ENCODE measurements at regions not wholly inside any gene's neighbourhood (a gene's known extent, or its start where the extent isn't known, plus 50 kb on each side); places are given as distances from the start of the nearest gene placed in this dataset.
"Not testable (repeated sequence)": the region's sequence is repeated elsewhere in the genome, so short reads cannot be mapped to it uniquely, and the experiment has no call there.

DNA sequence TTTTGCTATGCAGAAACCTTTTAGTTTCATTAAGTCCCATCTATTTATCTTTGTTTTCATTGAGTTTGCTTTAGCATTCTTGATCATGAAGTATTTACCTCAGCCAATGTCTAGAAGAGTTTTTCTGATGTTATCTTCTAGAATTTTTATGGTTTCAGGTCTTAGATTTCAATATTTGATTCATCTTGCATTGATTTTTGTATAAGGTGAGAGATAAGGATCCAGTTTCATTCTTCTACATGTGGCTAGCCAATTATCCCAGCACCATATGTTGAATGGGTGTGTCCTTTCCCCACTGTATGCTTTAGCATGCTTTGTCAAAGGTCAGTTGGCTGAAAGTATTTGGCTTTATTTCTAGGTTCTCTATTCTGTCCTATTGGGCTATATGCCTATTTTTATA is 395.2 kb downstream of the HGF start:
- H3K9me3 Mint-ChIP-seq; H3K4me3 Mint-ChIP-seq; H3K36me3 ChIP-seq (ENCODE audit: control insufficient read depth, insufficient read depth, low read length); H3K27ac ChIP-seq (ENCODE audit: insufficient read depth, low read length, poor library complexity, severe bottlenecking); H3K4me1 ChIP-seq (ENCODE audit: control insufficient read depth, insufficient read depth, low read length, poor library complexity, severe bottlenecking); DNase-seq; H3K36me3 Mint-ChIP-seq; ATAC-seq (ENCODE audit: low read depth in 2 of 2); H3K4me1 Mint-ChIP-seq; H3K27ac Mint-ChIP-seq; H3K27me3 ChIP-seq (ENCODE audit: control insufficient read depth, insufficient read depth, low read length); H3K27me3 Mint-ChIP-seq; H3K4me3 ChIP-seq (ENCODE audit: low read depth, low read length); H3K9me3 ChIP-seq (ENCODE audit: control insufficient read depth in 2 of 2, low read length in 2 of 2): not testable (repeated sequence)

DNA sequence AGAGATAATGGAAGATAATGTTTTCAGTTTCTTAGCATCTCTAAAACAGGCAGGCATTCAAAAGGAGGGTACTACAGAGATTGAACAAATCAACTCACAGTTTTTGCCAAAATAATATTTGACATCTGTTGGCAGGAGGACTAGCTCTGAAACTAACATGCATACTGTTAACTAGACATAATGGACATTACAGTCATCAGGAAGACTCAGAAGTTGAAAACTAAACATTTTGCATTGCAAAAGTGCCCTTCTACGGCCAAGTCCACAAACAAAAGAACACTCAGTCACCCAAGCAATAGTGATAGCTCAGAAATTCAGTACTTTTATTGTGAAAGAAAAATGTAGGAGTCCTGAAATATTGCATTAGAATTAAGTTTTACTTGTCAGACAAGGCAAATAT is 399.0 kb downstream of the HGF start:
- Histone ChIP-seq H3K36me3 (ENCODE audit: control insufficient read depth, insufficient read depth, low read length) (no peaks in the 10 kb centered on the region), H3K27me3 (ENCODE audit: control insufficient read depth, insufficient read depth, low read length) (no peaks in the 10 kb centered on the region), H3K27ac (ENCODE audit: insufficient read depth, low read length, poor library complexity, severe bottlenecking) (no peak overlapping the region), H3K9me3 (ENCODE audit: control insufficient read depth in 2 of 2, low read length in 2 of 2) (no peaks in the 10 kb centered on the region), H3K4me3 (ENCODE audit: low read depth, low read length) (no peak overlapping the region), H3K4me1 (ENCODE audit: control insufficient read depth, insufficient read depth, low read length, poor library complexity, severe bottlenecking) (no peaks in the 10 kb centered on the region)
- ATAC-seq (ENCODE audit: low read depth in 2 of 2) (no peak), DNase-seq (no peak)
- no peaks in the 10 kb centered on the region for H3K36me3 Mint-ChIP-seq
- H3K27me3 Mint-ChIP-seq, result no peaks in the 10 kb centered on the region
- no peaks in the 10 kb centered on the region for H3K4me1 Mint-ChIP-seq
- H3K9me3 Mint-ChIP-seq, result peaks cover 0 to 8% (median 5%) of the 10 kb centered on the region in 7 donors
- H3K27ac Mint-ChIP-seq, result no peak overlapping the region
- H3K4me3 Mint-ChIP-seq, result no peak overlapping the region

DNA sequence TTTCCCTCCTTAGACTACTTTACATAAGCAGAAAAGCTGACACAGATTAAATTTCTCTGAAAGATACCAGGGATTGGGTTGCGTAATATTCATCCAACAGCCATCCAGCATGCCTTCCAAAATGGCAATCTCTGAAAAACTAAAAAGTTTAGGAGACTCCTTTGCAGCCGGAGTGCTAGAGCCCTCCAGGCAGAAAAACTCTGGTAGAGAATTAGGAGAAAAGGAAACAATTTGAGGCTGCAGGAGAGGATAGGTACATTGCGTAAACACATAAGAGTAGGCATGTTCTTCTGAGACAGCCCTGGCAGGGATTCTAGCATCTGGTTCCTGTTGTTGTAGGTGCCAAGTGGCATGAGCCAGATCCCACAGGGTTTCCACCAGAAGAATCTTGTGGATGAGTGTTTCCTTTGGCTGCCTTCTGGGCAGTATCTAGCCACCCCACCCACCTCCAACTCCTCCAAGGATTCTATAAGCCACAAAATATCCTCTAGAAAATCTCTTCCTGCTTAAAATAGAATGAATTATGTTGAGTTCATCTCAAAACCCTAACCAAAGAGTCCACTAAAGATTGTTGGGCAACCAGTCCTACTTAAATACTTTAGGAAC is 402.4 kb downstream of the HGF start:
- DNase-seq (no peak), ATAC-seq (ENCODE audit: low read depth in 2 of 2) (no peak)
- H3K27ac ChIP-seq (ENCODE audit: insufficient read depth, low read length, poor library complexity, severe bottlenecking), result no peak overlapping the region
- no peaks in the 10 kb centered on the region for H3K27me3 Mint-ChIP-seq
- H3K27ac Mint-ChIP-seq, result no peak overlapping the region
- H3K4me1 ChIP-seq (ENCODE audit: control insufficient read depth, insufficient read depth, low read length, poor library complexity, severe bottlenecking), result no peaks in the 10 kb centered on the region
- no peaks in the 10 kb centered on the region for H3K36me3 Mint-ChIP-seq
- no peaks in the 10 kb centered on the region for H3K4me1 Mint-ChIP-seq
- H3K4me3 Mint-ChIP-seq, result no peak overlapping the region
- no peaks in the 10 kb centered on the region for H3K36me3 ChIP-seq (ENCODE audit: control insufficient read depth, insufficient read depth, low read length)
- H3K9me3 Mint-ChIP-seq, result peaks cover 0 to 11% (median 3%) of the 10 kb centered on the region in 7 donors
- no peaks in the 10 kb centered on the region for H3K9me3 ChIP-seq (ENCODE audit: control insufficient read depth in 2 of 2, low read length in 2 of 2)
- H3K27me3 ChIP-seq (ENCODE audit: control insufficient read depth, insufficient read depth, low read length), result no peaks in the 10 kb centered on the region
- H3K4me3 ChIP-seq (ENCODE audit: low read depth, low read length), result no peak overlapping the region

DNA sequence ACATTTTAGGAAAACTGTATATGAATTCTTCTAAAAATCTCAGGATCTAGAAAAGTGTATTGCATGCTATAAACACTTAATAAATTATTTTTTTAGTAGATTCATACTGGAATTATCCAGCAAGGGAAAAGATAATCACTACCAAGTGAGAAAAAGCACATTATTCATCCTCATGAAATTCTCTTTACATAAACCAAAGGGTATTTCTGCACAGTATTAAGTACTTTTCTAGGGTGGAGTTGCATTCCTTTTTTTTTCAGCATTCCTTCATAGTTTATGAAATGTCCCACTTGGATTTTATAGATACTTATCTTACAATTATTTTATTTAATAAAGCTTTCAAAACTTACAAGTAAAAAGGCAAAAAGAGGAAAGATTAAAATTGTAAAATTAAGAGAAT is 403.3 kb downstream of the HGF start:
- Mint-ChIP-seq H3K27ac (no peak overlapping the region), H3K4me1 (no peaks in the 10 kb centered on the region), H3K4me3 (no peak overlapping the region), H3K36me3 (no peaks in the 10 kb centered on the region), H3K9me3 (peaks cover 0 to 14% (median 7%) of the 10 kb centered on the region in 7 donors), H3K27me3 (no peaks in the 10 kb centered on the region)
- ATAC-seq (ENCODE audit: low read depth in 2 of 2), result no peak
- H3K27me3 ChIP-seq (ENCODE audit: control insufficient read depth, insufficient read depth, low read length), result no peaks in the 10 kb centered on the region
- no peak for DNase-seq
- no peaks in the 10 kb centered on the region for H3K4me1 ChIP-seq (ENCODE audit: control insufficient read depth, insufficient read depth, low read length, poor library complexity, severe bottlenecking)
- no peak overlapping the region for H3K27ac ChIP-seq (ENCODE audit: insufficient read depth, low read length, poor library complexity, severe bottlenecking)
- H3K4me3 ChIP-seq (ENCODE audit: low read depth, low read length), result no peak overlapping the region
- no peaks in the 10 kb centered on the region for H3K36me3 ChIP-seq (ENCODE audit: control insufficient read depth, insufficient read depth, low read length)
- H3K9me3 ChIP-seq (ENCODE audit: control insufficient read depth in 2 of 2, low read length in 2 of 2), result peaks cover 0 to 2% of the 10 kb centered on the region in 2 experiments

DNA sequence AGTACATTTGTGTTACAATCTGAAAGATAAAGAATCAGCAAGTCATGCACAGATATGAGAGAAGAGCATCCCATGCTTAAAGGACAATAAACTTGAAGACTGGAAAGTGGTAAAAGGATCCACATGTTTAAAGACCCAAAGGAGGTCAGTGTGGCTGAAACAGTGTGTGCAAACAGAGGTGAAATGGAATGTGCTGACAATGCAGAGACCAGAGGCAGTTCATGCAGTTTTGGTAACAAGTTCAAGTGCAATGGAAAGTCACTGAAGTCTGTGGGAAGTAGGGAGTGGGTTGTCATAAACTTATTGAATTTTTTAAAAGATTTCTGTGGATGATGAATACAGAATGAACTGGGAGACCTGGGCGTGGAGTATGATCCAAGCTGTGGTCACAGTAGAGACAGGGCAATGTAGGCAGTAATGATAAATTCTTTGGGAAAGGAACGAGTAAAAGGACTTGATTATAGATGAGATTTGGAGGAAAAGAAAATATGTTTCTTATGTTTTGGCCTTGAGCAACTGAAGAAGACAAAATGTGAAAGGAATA is 408.0 kb downstream of the HGF start:
- Histone ChIP-seq H3K27ac (ENCODE audit: insufficient read depth, low read length, poor library complexity, severe bottlenecking) (no peak overlapping the region), H3K4me1 (ENCODE audit: control insufficient read depth, insufficient read depth, low read length, poor library complexity, severe bottlenecking) (no peaks in the 10 kb centered on the region), H3K27me3 (ENCODE audit: control insufficient read depth, insufficient read depth, low read length) (no peaks in the 10 kb centered on the region), H3K4me3 (ENCODE audit: low read depth, low read length) (no peak overlapping the region), H3K36me3 (ENCODE audit: control insufficient read depth, insufficient read depth, low read length) (no peaks in the 10 kb centered on the region), H3K9me3 (ENCODE audit: control insufficient read depth in 2 of 2, low read length in 2 of 2) (peaks cover 2 to 9% of the 10 kb centered on the region in 2 experiments)
- DNase-seq (no peak), ATAC-seq (ENCODE audit: low read depth in 2 of 2) (no peak)
- no peak overlapping the region for H3K27ac Mint-ChIP-seq
- peaks cover 0 to 28% (median 9%) of the 10 kb centered on the region in 7 donors for H3K9me3 Mint-ChIP-seq
- H3K27me3 Mint-ChIP-seq, result no peaks in the 10 kb centered on the region
- no peak overlapping the region for H3K4me3 Mint-ChIP-seq
- no peaks in the 10 kb centered on the region for H3K4me1 Mint-ChIP-seq
- no peaks in the 10 kb centered on the region for H3K36me3 Mint-ChIP-seq

DNA sequence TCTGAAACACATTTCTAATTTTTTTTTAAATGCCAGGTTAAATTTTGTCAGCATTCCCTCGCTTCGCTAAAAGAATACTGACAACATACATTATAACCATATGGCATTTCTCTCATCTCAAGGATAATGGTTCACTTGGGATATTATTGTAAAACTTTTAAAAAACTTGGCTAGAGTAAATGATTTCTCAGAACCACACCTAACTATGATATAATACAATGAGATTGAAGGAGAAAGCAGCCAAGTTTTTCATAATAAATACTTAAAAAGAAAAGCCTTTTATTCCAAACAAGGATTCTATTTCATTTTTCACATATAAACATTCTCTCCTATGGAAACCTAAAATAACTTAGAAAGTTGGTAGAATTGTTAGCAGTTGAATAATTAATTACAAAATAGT is 413.9 kb downstream of the HGF start:
- Histone ChIP-seq H3K27me3 (ENCODE audit: control insufficient read depth, insufficient read depth, low read length) (no peaks in the 10 kb centered on the region), H3K27ac (ENCODE audit: insufficient read depth, low read length, poor library complexity, severe bottlenecking) (no peak overlapping the region), H3K9me3 (ENCODE audit: control insufficient read depth in 2 of 2, low read length in 2 of 2) (peaks cover 0 to 9% of the 10 kb centered on the region in 2 experiments), H3K36me3 (ENCODE audit: control insufficient read depth, insufficient read depth, low read length) (no peaks in the 10 kb centered on the region), H3K4me3 (ENCODE audit: low read depth, low read length) (no peak overlapping the region), H3K4me1 (ENCODE audit: control insufficient read depth, insufficient read depth, low read length, poor library complexity, severe bottlenecking) (no peaks in the 10 kb centered on the region)
- no peaks in the 10 kb centered on the region for H3K36me3 Mint-ChIP-seq
- no peak overlapping the region for H3K27ac Mint-ChIP-seq
- H3K4me3 Mint-ChIP-seq, result no peak overlapping the region
- DNase-seq (no peak), ATAC-seq (ENCODE audit: low read depth in 2 of 2) (no peak)
- H3K27me3 Mint-ChIP-seq, result no peaks in the 10 kb centered on the region
- no peaks in the 10 kb centered on the region for H3K4me1 Mint-ChIP-seq
- peaks cover 0 to 21% (median 9%) of the 10 kb centered on the region in 7 donors for H3K9me3 Mint-ChIP-seq

DNA sequence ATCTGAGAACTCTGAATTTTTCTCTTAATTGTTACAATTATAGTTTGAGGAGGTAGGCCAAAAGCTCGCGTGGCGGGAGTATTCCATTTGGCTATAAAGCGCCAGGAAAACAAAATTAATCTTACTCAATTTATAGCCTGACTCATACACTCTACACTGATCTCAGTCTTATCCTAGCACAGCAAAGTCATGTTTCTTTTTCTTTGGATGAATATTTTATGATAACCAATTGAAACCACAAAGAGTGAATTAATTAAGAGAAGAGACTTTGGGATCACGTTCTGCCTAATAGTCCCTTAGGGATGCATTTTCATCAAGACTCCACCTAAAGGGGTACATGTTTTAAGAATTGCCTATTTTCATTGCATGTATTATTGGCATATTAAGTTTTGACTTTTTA is 420.8 kb downstream of the HGF start:
- no peak for ATAC-seq (ENCODE audit: low read depth in 2 of 2)
- no peaks in the 10 kb centered on the region for H3K36me3 ChIP-seq (ENCODE audit: control insufficient read depth, insufficient read depth, low read length)
- H3K27me3 Mint-ChIP-seq, result no peaks in the 10 kb centered on the region
- no peak overlapping the region for H3K27ac ChIP-seq (ENCODE audit: insufficient read depth, low read length, poor library complexity, severe bottlenecking)
- H3K4me1 ChIP-seq (ENCODE audit: control insufficient read depth, insufficient read depth, low read length, poor library complexity, severe bottlenecking), result no peaks in the 10 kb centered on the region
- no peak overlapping the region for H3K4me3 ChIP-seq (ENCODE audit: low read depth, low read length)
- no peaks in the 10 kb centered on the region for H3K27me3 ChIP-seq (ENCODE audit: control insufficient read depth, insufficient read depth, low read length)
- H3K36me3 Mint-ChIP-seq, result no peaks in the 10 kb centered on the region
- no peak overlapping the region for H3K4me3 Mint-ChIP-seq
- no peak overlapping the region for H3K27ac Mint-ChIP-seq
- H3K9me3 ChIP-seq (ENCODE audit: control insufficient read depth in 2 of 2, low read length in 2 of 2), result no peaks in the 10 kb centered on the region
- no peaks in the 10 kb centered on the region for H3K4me1 Mint-ChIP-seq
- H3K9me3 Mint-ChIP-seq, result peaks cover 0 to 14% (median 7%) of the 10 kb centered on the region in 7 donors
- no peak for DNase-seq

DNA sequence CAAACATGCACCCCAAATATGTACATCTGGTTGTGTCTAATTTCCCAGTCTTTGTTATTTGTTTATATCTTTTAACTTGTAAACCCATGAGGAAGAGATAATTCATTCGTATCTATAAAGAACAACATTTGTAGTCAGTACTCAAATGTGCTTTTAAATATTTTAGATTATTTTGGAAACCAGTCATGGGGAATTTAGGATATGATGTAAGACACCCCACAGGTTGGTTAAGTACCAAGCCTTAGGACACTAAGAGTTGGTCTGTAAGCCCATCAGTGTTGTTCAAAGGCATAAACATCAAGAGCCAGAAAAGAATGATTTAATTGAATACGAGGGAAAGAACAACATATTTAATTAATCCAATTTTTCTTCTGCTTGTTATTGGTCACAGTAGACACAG is 421.1 kb upstream of the SEMA3C start:
- Mint-ChIP-seq H3K27me3 (no peaks in the 10 kb centered on the region), H3K4me1 (no peaks in the 10 kb centered on the region), H3K36me3 (no peaks in the 10 kb centered on the region), H3K9me3 (peaks cover 0 to 16% (median 9%) of the 10 kb centered on the region in 7 donors), H3K4me3 (no peak overlapping the region), H3K27ac (no peak overlapping the region)
- no peaks in the 10 kb centered on the region for H3K4me1 ChIP-seq (ENCODE audit: control insufficient read depth, insufficient read depth, low read length, poor library complexity, severe bottlenecking)
- H3K27me3 ChIP-seq (ENCODE audit: control insufficient read depth, insufficient read depth, low read length), result no peaks in the 10 kb centered on the region
- H3K27ac ChIP-seq (ENCODE audit: insufficient read depth, low read length, poor library complexity, severe bottlenecking), result no peak overlapping the region
- no peak overlapping the region for H3K4me3 ChIP-seq (ENCODE audit: low read depth, low read length)
- H3K36me3 ChIP-seq (ENCODE audit: control insufficient read depth, insufficient read depth, low read length), result no peaks in the 10 kb centered on the region
- peaks cover 0 to 10% of the 10 kb centered on the region in 2 experiments for H3K9me3 ChIP-seq (ENCODE audit: control insufficient read depth in 2 of 2, low read length in 2 of 2)
- DNase-seq, result no peak
- ATAC-seq (ENCODE audit: low read depth in 2 of 2), result no peak

Data from CD4-positive, CD25-positive, alpha-beta regulatory T cell (primary cell).